A673 (cell line): ENCODE measurements at regions not wholly inside any gene's neighbourhood (a gene's known extent, or its start where the extent isn't known, plus 50 kb on each side); places are given as distances from the start of the nearest gene placed in this dataset.

ENCODE experiments used
- CTCF ChIP-seq: fragments of 300-800, 200-600 bp; sonication (generic); conservative IDR thresholded peaks from 2 replicates; pipeline ENCODE4 v1.5.1; 2017; ENCODE audit warnings: low read depth, mild to moderate bottlenecking, antibody characterized with exemption, low read length, moderate library complexity, mixed read lengths
- EZH2 ChIP-seq: fragments of 200-600 bp; sonication (generic); IDR thresholded peaks from 2 replicates; pipeline ENCODE4 v1.6.1; 2017; ENCODE audit warnings: borderline replicate concordance, low read depth, mild to moderate bottlenecking, mixed read lengths, antibody characterized with exemption, low read length; ENCODE audit not compliant: poor library complexity, severe bottlenecking

- TF ChIP-seq EZH2 (no peak), CTCF (no peak)
These were observed 75.8 kb upstream of the UBAC2 start for GRCh38 chr13:99124794-99125316.
